ENCODE measurements at regions not wholly inside any gene's neighbourhood (a gene's known extent, or its start where the extent isn't known, plus 50 kb on each side); places are given as distances from the start of the nearest gene placed in this dataset.

GRCh38 chr1:82384776-82385175 lies 584.0 kb downstream of the ADGRL2 start:
- Histone ChIP-seq H3K27me3 (no peaks in the 10 kb centered on the region), H3K4me3 (no peak overlapping the region), H3K36me3 (no peaks in the 10 kb centered on the region), H3K4me1 (no peaks in the 10 kb centered on the region), H3K27ac (no peak overlapping the region), H3K9me3 (no peaks in the 10 kb centered on the region)
- intact Hi-C loops (cut with DNase I; ENCODE audit: low total_unique reads), result no loop called here
- no peak for DNase-seq
- TF ChIP-seq POLR2A (IDR thresholded peaks at IDR 0.05), result no peak
- no peak for TF ChIP-seq CTCF (IDR thresholded peaks at IDR 0.05)

GRCh38 chr1:82377201-82377884 lies 576.6 kb downstream of the ADGRL2 start:
- no peaks in the 10 kb centered on the region for H3K9me3 ChIP-seq
- DNase-seq, result no peak
- no peak overlapping the region for H3K4me3 ChIP-seq
- TF ChIP-seq CTCF (IDR thresholded peaks at IDR 0.05), result no peak
- no peaks in the 10 kb centered on the region for H3K36me3 ChIP-seq
- H3K27me3 ChIP-seq, result no peaks in the 10 kb centered on the region
- no peak overlapping the region for H3K27ac ChIP-seq
- intact Hi-C loops (cut with DNase I; ENCODE audit: low total_unique reads), result no loop called here
- H3K4me1 ChIP-seq, result no peaks in the 10 kb centered on the region

- Histone ChIP-seq H3K4me1 (no peaks in the 10 kb centered on the region), H3K27ac (no peak overlapping the region), H3K9me3 (no peaks in the 10 kb centered on the region), H3K27me3 (no peaks in the 10 kb centered on the region), H3K4me3 (no peak overlapping the region), H3K36me3 (no peaks in the 10 kb centered on the region)
- no peak for DNase-seq
- intact Hi-C loops (cut with DNase I; ENCODE audit: low total_unique reads), result no loop called here
- TF ChIP-seq POLR2A (IDR thresholded peaks at IDR 0.05) (no peak), CTCF (IDR thresholded peaks at IDR 0.05) (no peak)
These were observed 573.0 kb downstream of the ADGRL2 start for GRCh38 chr1:82373710-82374109.

GRCh38 chr1:82371844-82372498 lies 571.2 kb downstream of the ADGRL2 start:
- intact Hi-C loops (cut with DNase I; ENCODE audit: low total_unique reads), result no loop called here
- H3K9me3 ChIP-seq, result no peaks in the 10 kb centered on the region
- no peak overlapping the region for H3K27ac ChIP-seq
- H3K4me3 ChIP-seq, result no peak overlapping the region
- DNase-seq, result no peak
- no peaks in the 10 kb centered on the region for H3K4me1 ChIP-seq
- H3K27me3 ChIP-seq, result no peaks in the 10 kb centered on the region
- TF ChIP-seq POLR2A (IDR thresholded peaks at IDR 0.05) (no peak), CTCF (IDR thresholded peaks at IDR 0.05) (no peak)
- H3K36me3 ChIP-seq, result no peaks in the 10 kb centered on the region

- Histone ChIP-seq H3K27ac (no peak overlapping the region), H3K4me1 (no peaks in the 10 kb centered on the region), H3K36me3 (no peaks in the 10 kb centered on the region), H3K4me3 (no peak overlapping the region), H3K27me3 (no peaks in the 10 kb centered on the region), H3K9me3 (no peaks in the 10 kb centered on the region)
- no peak for TF ChIP-seq POLR2A (IDR thresholded peaks at IDR 0.05)
- TF ChIP-seq CTCF (IDR thresholded peaks at IDR 0.05), result no peak
- no peak for DNase-seq
- intact Hi-C loops (cut with DNase I; ENCODE audit: low total_unique reads), result no loop called here
These were observed 566.7 kb downstream of the ADGRL2 start for GRCh38 chr1:82367456-82367855.

All from uterus (tissue), 3 donors.